ENCODE measurements at regions not wholly inside any gene's neighbourhood (a gene's known extent, or its start where the extent isn't known, plus 50 kb on each side); places are given as distances from the start of the nearest gene placed in this dataset.
A peak's percentile ranks its signal among the peaks of the same experiment; 100 is the strongest.

- intact Hi-C loops (cut with DNase I), result no loop called here
- Histone ChIP-seq H3K4me1 (no peaks in the 10 kb centered on the region), H3K27me3 (no peaks in the 10 kb centered on the region), H3K36me3 (no peaks in the 10 kb centered on the region), H3K27ac (replicated peaks in 1 of 4) (no peak overlapping the region), H3K4me3 (no peak overlapping the region), H3K9me3 (peaks cover 0 to 4% (median 0%) of the 10 kb centered on the region in 4 donors)
- 71% methylated on average over 3 of the region's 3 CpGs for WGBS
- TF ChIP-seq CTCF (IDR thresholded peaks at IDR 0.05) (no peak), POLR2AphosphoS5 (IDR thresholded peaks at IDR 0.05) (no peak), EP300 (IDR thresholded peaks at IDR 0.05) (no peak), POLR2A (IDR thresholded peaks at IDR 0.05; ENCODE audit: low read depth) (no peak)
- no peak for DNase-seq (ENCODE audit: extremely low spot score)
These were observed 98.6 kb downstream of the FHDC1 start for GRCh38 chr4:153034681-153035080.

- Histone ChIP-seq H3K27me3 (no peaks in the 10 kb centered on the region), H3K36me3 (no peaks in the 10 kb centered on the region), H3K9me3 (peaks cover 0 to 6% (median 2%) of the 10 kb centered on the region in 4 donors), H3K4me3 (no peak overlapping the region), H3K4me1 (no peaks in the 10 kb centered on the region), H3K27ac (replicated peaks in 1 of 4) (no peak overlapping the region)
- WGBS, result 85% methylated on average over 5 of the region's 5 CpGs
- intact Hi-C loops (cut with DNase I), result no loop called here
- TF ChIP-seq EP300 (IDR thresholded peaks at IDR 0.05), result no peak
- no peak for TF ChIP-seq POLR2AphosphoS5 (IDR thresholded peaks at IDR 0.05)
- TF ChIP-seq CTCF (IDR thresholded peaks at IDR 0.05), result no peak
- TF ChIP-seq POLR2A (IDR thresholded peaks at IDR 0.05; ENCODE audit: low read depth), result no peak
- DNase-seq (ENCODE audit: extremely low spot score), result peak; percentile 31
These were observed 100.9 kb downstream of the FHDC1 start for GRCh38 chr4:153036931-153037482.

GRCh38 chr4:153038623-153039311 is 102.6 kb downstream of the FHDC1 start:
- H3K4me3 ChIP-seq, result no peak overlapping the region
- H3K27me3 ChIP-seq, result no peaks in the 10 kb centered on the region
- peaks cover 0 to 6% (median 2%) of the 10 kb centered on the region in 4 donors for H3K9me3 ChIP-seq
- 51% methylated on average over 7 of the region's 10 CpGs for WGBS
- peak; percentile 77 for DNase-seq (ENCODE audit: extremely low spot score)
- TF ChIP-seq POLR2AphosphoS5 (IDR thresholded peaks at IDR 0.05) (no peak), CTCF (IDR thresholded peaks at IDR 0.05) (no peak), POLR2A (IDR thresholded peaks at IDR 0.05; ENCODE audit: low read depth) (no peak), EP300 (IDR thresholded peaks at IDR 0.05) (no peak)
- no peaks in the 10 kb centered on the region for H3K36me3 ChIP-seq
- no peaks in the 10 kb centered on the region for H3K4me1 ChIP-seq
- intact Hi-C loops (cut with DNase I), result no loop called here
- H3K27ac ChIP-seq (replicated peaks in 1 of 4), result no peak overlapping the region

DNA sequence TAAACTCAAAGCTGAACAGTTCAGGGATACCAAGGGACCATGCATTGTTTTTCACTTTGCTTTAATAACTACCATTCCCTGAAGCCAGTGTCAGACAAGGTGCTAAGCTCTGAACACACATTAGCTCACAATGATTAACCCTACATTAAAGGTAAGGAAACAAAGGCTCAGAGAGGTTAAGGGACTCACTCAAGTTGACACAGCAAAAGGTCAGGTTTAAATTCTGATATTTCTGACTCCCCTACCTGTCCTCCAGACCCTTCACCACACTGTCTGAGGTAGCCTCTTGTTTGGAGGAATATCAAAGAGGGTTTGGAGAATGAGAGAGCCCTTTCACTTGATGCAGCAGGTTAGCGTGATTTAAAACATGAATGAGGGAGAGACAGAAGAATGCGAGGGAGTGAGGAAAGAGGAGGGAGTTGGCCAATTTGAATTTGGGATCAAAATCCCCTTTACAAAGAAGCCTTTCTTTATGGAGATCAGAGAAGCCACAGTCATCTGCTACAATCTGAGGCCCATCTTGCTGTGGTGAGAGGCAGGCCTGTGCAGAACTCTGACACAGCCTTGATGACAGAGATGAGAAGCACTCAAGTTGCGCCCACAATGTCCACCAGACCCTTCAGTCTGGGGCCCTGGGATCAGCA is 103.5 kb downstream of the FHDC1 start:
- H3K27me3 ChIP-seq, result no peaks in the 10 kb centered on the region
- no peak for TF ChIP-seq EP300 (IDR thresholded peaks at IDR 0.05)
- TF ChIP-seq POLR2A (IDR thresholded peaks at IDR 0.05; ENCODE audit: low read depth), result no peak
- no peak for TF ChIP-seq POLR2AphosphoS5 (IDR thresholded peaks at IDR 0.05)
- no peak for TF ChIP-seq CTCF (IDR thresholded peaks at IDR 0.05)
- no peaks in the 10 kb centered on the region for H3K36me3 ChIP-seq
- no peaks in the 10 kb centered on the region for H3K4me1 ChIP-seq
- H3K27ac ChIP-seq (replicated peaks in 1 of 4), result no peak overlapping the region
- intact Hi-C loops (cut with DNase I), result no loop called here
- WGBS, result 91% methylated on average over 3 of the region's 3 CpGs
- DNase-seq (ENCODE audit: extremely low spot score), result peak; percentile 45
- peaks cover 0 to 6% (median 2%) of the 10 kb centered on the region in 4 donors for H3K9me3 ChIP-seq
- H3K4me3 ChIP-seq, result no peak overlapping the region

All from esophagus muscularis mucosa (tissue), 4 donors.